ENCODE measurements at regions not wholly inside any gene's neighbourhood (a gene's known extent, or its start where the extent isn't known, plus 50 kb on each side); places are given as distances from the start of the nearest gene placed in this dataset.

DNA sequence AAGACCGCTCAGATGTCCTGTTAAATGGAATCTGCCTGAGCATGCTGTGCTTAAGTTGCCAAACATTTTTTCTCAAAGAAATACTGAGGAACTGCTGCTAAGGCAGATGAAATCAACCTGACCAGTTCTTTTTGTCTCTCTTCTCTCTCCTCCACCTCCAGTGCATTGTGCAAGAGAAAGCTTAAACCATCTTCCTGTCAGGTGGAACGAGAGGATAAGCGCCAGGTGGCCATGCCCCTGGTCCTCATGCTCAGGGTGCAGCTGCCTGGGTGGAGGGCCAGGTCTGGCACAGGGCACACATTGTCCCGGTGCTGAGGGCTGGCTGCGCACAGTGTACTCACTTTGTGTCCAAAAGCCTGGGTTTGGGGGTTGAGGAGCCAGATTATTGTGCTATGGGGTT is 176.2 kb upstream of the TP63 start (continued):
- TF ChIP-seq EHMT2 (IDR thresholded peaks at IDR 0.05; ENCODE audit: low read depth) (no peak), FOSL2 (IDR thresholded peaks at IDR 0.05) (no peak), FOSL2 (CRISPR knock-in tag; IDR thresholded peaks at IDR 0.05) (no peak), HOXB5 (CRISPR knock-in tag; IDR thresholded peaks at IDR 0.05) (no peak), GATA3 (IDR thresholded peaks at IDR 0.05; ENCODE audit: borderline replicate concordance) (no peak), JUN (IDR thresholded peaks at IDR 0.05) (no peak), KDM1A (IDR thresholded peaks at IDR 0.05; ENCODE audit: low read depth) (no peak)
- TF ChIP-seq, protein P1, sequence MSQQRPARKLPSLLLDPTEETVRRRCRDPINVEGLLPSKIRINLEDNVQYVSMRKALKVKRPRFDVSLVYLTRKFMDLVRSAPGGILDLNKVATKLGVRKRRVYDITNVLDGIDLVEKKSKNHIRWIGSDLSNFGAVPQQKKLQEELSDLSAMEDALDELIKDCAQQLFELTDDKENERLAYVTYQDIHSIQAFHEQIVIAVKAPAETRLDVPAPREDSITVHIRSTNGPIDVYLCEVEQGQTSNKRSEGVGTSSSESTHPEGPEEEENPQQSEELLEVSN (IDR thresholded peaks at IDR 0.05; ENCODE audit: borderline replicate concordance, low read depth): no peak
- TF ChIP-seq, protein P2, sequence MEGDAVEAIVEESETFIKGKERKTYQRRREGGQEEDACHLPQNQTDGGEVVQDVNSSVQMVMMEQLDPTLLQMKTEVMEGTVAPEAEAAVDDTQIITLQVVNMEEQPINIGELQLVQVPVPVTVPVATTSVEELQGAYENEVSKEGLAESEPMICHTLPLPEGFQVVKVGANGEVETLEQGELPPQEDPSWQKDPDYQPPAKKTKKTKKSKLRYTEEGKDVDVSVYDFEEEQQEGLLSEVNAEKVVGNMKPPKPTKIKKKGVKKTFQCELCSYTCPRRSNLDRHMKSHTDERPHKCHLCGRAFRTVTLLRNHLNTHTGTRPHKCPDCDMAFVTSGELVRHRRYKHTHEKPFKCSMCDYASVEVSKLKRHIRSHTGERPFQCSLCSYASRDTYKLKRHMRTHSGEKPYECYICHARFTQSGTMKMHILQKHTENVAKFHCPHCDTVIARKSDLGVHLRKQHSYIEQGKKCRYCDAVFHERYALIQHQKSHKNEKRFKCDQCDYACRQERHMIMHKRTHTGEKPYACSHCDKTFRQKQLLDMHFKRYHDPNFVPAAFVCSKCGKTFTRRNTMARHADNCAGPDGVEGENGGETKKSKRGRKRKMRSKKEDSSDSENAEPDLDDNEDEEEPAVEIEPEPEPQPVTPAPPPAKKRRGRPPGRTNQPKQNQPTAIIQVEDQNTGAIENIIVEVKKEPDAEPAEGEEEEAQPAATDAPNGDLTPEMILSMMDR (IDR thresholded peaks at IDR 0.05): no peak

DNA sequence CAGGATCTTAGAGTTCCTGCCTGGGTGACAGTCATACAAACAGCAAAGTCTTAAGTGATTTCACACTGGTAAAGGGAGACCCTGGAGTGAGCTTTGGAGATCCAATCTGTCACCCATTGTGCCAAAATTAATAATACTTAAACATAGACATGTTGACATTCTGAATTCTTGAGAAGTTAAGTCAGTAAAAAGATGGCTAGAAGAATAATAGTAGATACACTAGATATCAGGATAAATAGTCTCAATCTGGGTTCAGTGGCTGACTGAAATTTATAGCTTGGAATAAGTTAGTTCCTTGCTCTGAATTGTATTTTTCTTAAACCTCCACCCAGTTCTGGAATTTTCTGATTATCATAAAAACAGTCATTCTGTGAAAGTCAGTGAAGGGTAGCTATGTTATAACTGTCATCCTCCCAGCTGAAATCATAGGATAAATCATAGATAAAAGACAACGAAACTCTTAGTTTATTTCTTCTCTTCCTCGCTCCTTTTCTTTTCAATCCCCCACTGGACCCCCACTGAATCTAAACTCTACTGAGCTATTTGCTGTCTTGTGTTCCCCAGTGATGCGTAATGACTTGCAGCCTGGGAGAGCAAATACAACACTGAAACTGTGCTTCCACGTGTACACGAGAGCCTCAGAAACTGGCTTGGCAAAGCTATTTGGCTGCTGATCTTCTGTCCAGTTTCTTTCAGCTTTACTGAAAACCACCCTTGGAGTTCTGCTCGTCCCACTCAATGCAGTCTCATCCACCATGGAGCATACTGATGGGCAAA is 175.4 kb upstream of the TP63 start:
- ChIA-PET CTCF (interaction anchor here (1.0 to 1.2 kb wide), 3 partner anchors 27 to 186 kb away, joined by 3 read pairs; no protein-coding TSS in a partner anchor), POLR2A (no interaction called here)
- no peak for FAIRE-seq
- no peak overlapping the region for H3K4me2 ChIP-seq
- no peak overlapping the region for H3K4me3 ChIP-seq
- 86% methylated on average over 6 of the region's 6 CpGs for WGBS (ENCODE audit: missing lambda C conversion rate)
- H3K4me1 ChIP-seq: 0 out of 3 replicates have a peak, but pooled peaks cover 4% of the 10 kb centered on the region
- H3K27ac ChIP-seq: no peak overlapping the region
- DNase-seq (ENCODE audit: low read depth in 1 of 2, low spot score in 1 of 2): no peak
- TF ChIP-seq RCOR1 (IDR thresholded peaks at IDR 0.05; ENCODE audit: low read depth, low read length) (no peak), ZC3H11A (IDR thresholded peaks at IDR 0.05) (no peak), MAFK (IDR thresholded peaks at IDR 0.05; ENCODE audit: partially characterized antibody) (no peak)
- H3K9me3 ChIP-seq: no peaks in the 10 kb centered on the region
- no peak for ATAC-seq

DNA sequence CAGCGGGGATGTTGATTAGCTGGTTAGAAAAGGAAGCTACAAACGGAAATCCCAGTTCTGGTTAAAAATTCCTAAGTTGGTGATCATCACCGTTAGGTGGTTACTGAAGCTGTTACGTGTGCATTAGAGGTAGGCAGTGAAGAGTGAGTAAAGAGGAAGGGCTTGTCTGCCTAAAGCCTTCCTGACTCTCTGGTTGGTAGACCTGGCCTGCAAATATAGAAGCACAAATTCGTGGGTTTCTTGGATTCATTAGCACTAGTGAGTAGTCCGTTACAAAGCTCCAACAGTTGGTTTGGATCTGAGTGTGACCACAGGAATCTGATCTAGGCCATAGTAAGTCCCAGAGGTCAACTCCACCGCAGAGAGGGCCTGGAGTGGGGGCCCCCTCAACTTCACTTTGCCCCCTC is 174.0 kb upstream of the TP63 start:
- WGBS (ENCODE audit: missing lambda C conversion rate): 83% methylated on average over 7 of the region's 7 CpGs
- ATAC-seq: no peak
- Histone ChIP-seq H3K4me3 (no peak overlapping the region), H3K4me2 (no peak overlapping the region), H3K27ac (no peak overlapping the region), H3K9me3 (no peaks in the 10 kb centered on the region), H3K4me1 (no peaks in the 10 kb centered on the region)
- ChIA-PET CTCF (no interaction called here), POLR2A (no interaction called here)
- no peak for FAIRE-seq
- TF ChIP-seq ZSCAN20 (CRISPR knock-in tag; IDR thresholded peaks at IDR 0.05): no peak
- TF ChIP-seq NR3C1 (IDR thresholded peaks at IDR 0.05): no peak
- no peak for TF ChIP-seq SREBF2 (IDR thresholded peaks at IDR 0.05)
- no peak for TF ChIP-seq CEBPB (IDR thresholded peaks at IDR 0.05)
- TF ChIP-seq, protein P3, sequence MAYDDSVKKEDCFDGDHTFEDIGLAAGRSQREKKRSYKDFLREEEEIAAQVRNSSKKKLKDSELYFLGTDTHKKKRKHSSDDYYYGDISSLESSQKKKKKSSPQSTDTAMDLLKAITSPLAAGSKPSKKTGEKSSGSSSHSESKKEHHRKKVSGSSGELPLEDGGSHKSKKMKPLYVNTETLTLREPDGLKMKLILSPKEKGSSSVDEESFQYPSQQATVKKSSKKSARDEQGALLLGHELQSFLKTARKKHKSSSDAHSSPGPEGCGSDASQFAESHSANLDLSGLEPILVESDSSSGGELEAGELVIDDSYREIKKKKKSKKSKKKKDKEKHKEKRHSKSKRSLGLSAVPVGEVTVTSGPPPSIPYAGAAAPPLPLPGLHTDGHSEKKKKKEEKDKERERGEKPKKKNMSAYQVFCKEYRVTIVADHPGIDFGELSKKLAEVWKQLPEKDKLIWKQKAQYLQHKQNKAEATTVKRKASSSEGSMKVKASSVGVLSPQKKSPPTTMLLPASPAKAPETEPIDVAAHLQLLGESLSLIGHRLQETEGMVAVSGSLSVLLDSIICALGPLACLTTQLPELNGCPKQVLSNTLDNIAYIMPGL (CRISPR knock-in tag; IDR thresholded peaks at IDR 0.05; ENCODE audit: borderline replicate concordance): no peak
- TF ChIP-seq EHF (CRISPR knock-in tag; IDR thresholded peaks at IDR 0.05): no peak
- TF ChIP-seq JUN (IDR thresholded peaks at IDR 0.05): no peak
- no peak for TF ChIP-seq GATA3 (IDR thresholded peaks at IDR 0.05; ENCODE audit: borderline replicate concordance)
- TF ChIP-seq CBX2 (IDR thresholded peaks at IDR 0.05; ENCODE audit: borderline replicate concordance, low read depth): no peak
- TF ChIP-seq KDM5A (IDR thresholded peaks at IDR 0.05): no peak
- TF ChIP-seq ZFP36 (IDR thresholded peaks at IDR 0.05; ENCODE audit: borderline replicate concordance, partially characterized antibody): no peak
- DNase-seq (ENCODE audit: low read depth in 1 of 2, low spot score in 1 of 2): no peak

All from A549 (cell line).